DOHH2 (cell line): ENCODE measurements at regions not wholly inside any gene's neighbourhood (a gene's known extent, or its start where the extent isn't known, plus 50 kb on each side); places are given as distances from the start of the nearest gene placed in this dataset.

ENCODE experiments used
- H3F3A ChIP-seq: fragments of 200-600 bp; sonication (generic), shearing (Covaris generic); 2 replicates; pipeline ENCODE4 v1.6.0; 2016; ENCODE audit warnings: antibody characterized with exemption, mild to moderate bottlenecking; ENCODE audit not compliant: control insufficient read depth, insufficient read depth
- H3K27ac ChIP-seq: fragments of 200-600 bp; sonication (generic); 2 replicates; pipeline ENCODE4 v1.5.1; 2014; ENCODE audit warnings: low read depth, mild to moderate bottlenecking, low read length, moderate library complexity
- H3K27me3 ChIP-seq: fragments of 200-600 bp; sonication (generic); 2 replicates; pipeline ENCODE4 v1.6.1; 2014; ENCODE audit warnings: mild to moderate bottlenecking, low read length, mixed read lengths; ENCODE audit not compliant: control insufficient read depth
- H3K36me3 ChIP-seq: fragments of 200-600 bp; sonication (generic); 2 replicates; pipeline ENCODE4 v1.6.1; 2014; ENCODE audit warnings: mild to moderate bottlenecking, low read length, moderate library complexity, mixed read lengths; ENCODE audit not compliant: control insufficient read depth
- H3K4me1 ChIP-seq: fragments of 200-600 bp; sonication (generic); 2 replicates; pipeline ENCODE4 v1.6.1; 2014; ENCODE audit warnings: mild to moderate bottlenecking, low read length, mixed read lengths; ENCODE audit not compliant: control insufficient read depth
- H3K4me2 ChIP-seq: fragments of 200-600 bp; sonication (generic); 2 replicates; pipeline ENCODE4 v1.6.0; 2014; ENCODE audit warnings: mild to moderate bottlenecking, low read length, moderate library complexity
- H3K4me3 ChIP-seq: fragments of 200-600 bp; sonication (generic); 2 replicates; pipeline ENCODE4 v1.5.1; 2014; ENCODE audit warnings: mild to moderate bottlenecking, low read length, mixed read lengths
- H3K79me2 ChIP-seq: fragments of 200-600 bp; sonication (generic); 2 replicates; pipeline ENCODE4 v1.6.1; 2014; ENCODE audit warnings: mild to moderate bottlenecking, low read length, mixed read lengths; ENCODE audit not compliant: control insufficient read depth
- H3K9me2 ChIP-seq: fragments of 200-600 bp; sonication (generic); replicated peaks from 2 replicates; pipeline ENCODE4 v1.6.1; 2014; ENCODE audit warnings: mild to moderate bottlenecking, low read length, mixed read lengths; ENCODE audit not compliant: control insufficient read depth
- H3K9me3 ChIP-seq: fragments of 200-600 bp; sonication (generic); 2 replicates; pipeline ENCODE4 v1.6.1; 2014; ENCODE audit warnings: antibody characterized with exemption, low read length, mixed read lengths; ENCODE audit not compliant: control insufficient read depth, insufficient read depth
- H4K20me1 ChIP-seq: fragments of 200-600 bp; sonication (generic); 2 replicates; pipeline ENCODE4 v1.6.0; 2014; ENCODE audit warnings: low read depth, mild to moderate bottlenecking, antibody characterized with exemption, low read length, moderate library complexity; ENCODE audit not compliant: control insufficient read depth, insufficient read depth
- CTCF ChIP-seq: fragments of 200-600 bp; sonication (generic); IDR thresholded peaks from one replicate; pipeline ENCODE4 v1.5.1; 2014; ENCODE audit warnings: antibody characterized with exemption, mild to moderate bottlenecking, low read depth, low read length; ENCODE audit not compliant: poor library complexity, severe bottlenecking
- EZH2phosphoT487 ChIP-seq: fragments of 200-600 bp; sonication (generic); IDR thresholded peaks from 2 replicates; pipeline ENCODE4 v1.6.1; 2017; ENCODE audit warnings: borderline replicate concordance, mild to moderate bottlenecking, antibody characterized with exemption, low read length, moderate library complexity, mixed read lengths

GRCh38 chr2:39538718-39539117, 101.6 kb upstream of the MAP4K3 start:
- Histone ChIP-seq H3F3A (no peaks in the 10 kb centered on the region), H3K4me2 (no peak overlapping the region), H3K27ac (no peak overlapping the region), H4K20me1 (no peaks in the 10 kb centered on the region), H3K36me3 (no peaks in the 10 kb centered on the region), H3K4me3 (no peak overlapping the region), H3K9me3 (no peaks in the 10 kb centered on the region), H3K27me3 (peaks cover 4% of the 10 kb centered on the region), H3K4me1 (0 out of 2 replicates have a peak, but pooled peaks cover 1% of the 10 kb centered on the region), H3K79me2 (no peaks in the 10 kb centered on the region), H3K9me2 (no peaks in the 10 kb centered on the region)
- TF ChIP-seq CTCF (no peak), EZH2phosphoT487 (no peak)

- TF ChIP-seq EZH2phosphoT487: no peak
- TF ChIP-seq CTCF: no peak
- H3K4me1 ChIP-seq: no peaks in the 10 kb centered on the region
- no peaks in the 10 kb centered on the region for H3K36me3 ChIP-seq
Measured at GRCh38 chr2:39540414-39540813, 103.3 kb upstream of the MAP4K3 start.

GRCh38 chr2:39541011-39541930, 104.2 kb upstream of the MAP4K3 start:
- Histone ChIP-seq H3K27ac (no peak overlapping the region), H3F3A (no peaks in the 10 kb centered on the region), H3K4me3 (no peak overlapping the region), H3K27me3 (no peaks in the 10 kb centered on the region), H3K4me1 (no peaks in the 10 kb centered on the region), H3K4me2 (no peak overlapping the region), H3K9me3 (no peaks in the 10 kb centered on the region), H3K79me2 (no peaks in the 10 kb centered on the region), H3K36me3 (no peaks in the 10 kb centered on the region), H3K9me2 (no peaks in the 10 kb centered on the region), H4K20me1 (no peaks in the 10 kb centered on the region)
- TF ChIP-seq EZH2phosphoT487 (no peak), CTCF (no peak)

More at GRCh38 chr2:39540414-39540813, 103.3 kb upstream of the MAP4K3 start:
- Histone ChIP-seq H3K27me3 (no peaks in the 10 kb centered on the region), H3K9me2 (no peaks in the 10 kb centered on the region), H3K79me2 (no peaks in the 10 kb centered on the region), H4K20me1 (no peaks in the 10 kb centered on the region), H3K27ac (no peak overlapping the region), H3F3A (no peaks in the 10 kb centered on the region), H3K4me3 (no peak overlapping the region), H3K4me2 (no peak overlapping the region), H3K9me3 (no peaks in the 10 kb centered on the region)
